ENCODE measurements at regions not wholly inside any gene's neighbourhood (a gene's known extent, or its start where the extent isn't known, plus 50 kb on each side); places are given as distances from the start of the nearest gene placed in this dataset.

DNA sequence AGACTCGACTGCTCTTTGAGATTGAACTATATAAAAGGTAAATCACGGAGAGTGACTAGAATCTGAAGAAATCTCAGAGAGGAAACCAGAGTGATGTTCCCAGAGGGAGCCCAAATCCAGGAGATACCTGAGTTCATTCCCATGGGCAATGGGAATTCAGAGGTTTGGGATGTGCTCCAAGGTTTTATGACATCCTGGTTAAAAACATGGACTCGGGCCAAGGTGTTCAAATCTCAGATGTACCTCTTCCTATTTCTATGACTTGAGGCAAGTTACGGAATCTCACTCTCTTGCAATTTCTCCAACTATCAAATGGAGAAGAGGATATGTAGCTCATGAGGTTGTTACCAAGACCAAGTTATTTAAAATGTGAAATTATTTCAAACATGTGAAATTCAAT, 54.5 kb upstream of the RAB18 start:
- intact Hi-C loops (cut with micrococcal nuclease; ENCODE audit: unreplicated experiment) (loop anchor here (5.0 kb wide), 2 partner anchors 98 to 208 kb away; no protein-coding TSS in a partner anchor), in situ Hi-C loops (cut with MboI) (loop anchor here (5.0 to 25.0 kb wide), 2 partner anchors 203 to 738 kb away; no protein-coding TSS in a partner anchor)
- no peak overlapping the region for H2AFZ ChIP-seq (ENCODE audit: control insufficient read depth, low read depth, low read length)
- no peak overlapping the region for H3K9ac ChIP-seq (ENCODE audit: control insufficient read depth, insufficient read depth, low read length)
- 45% methylated on average over 4 of the region's 4 CpGs for WGBS (ENCODE audit: insufficient coverage, insufficient replicate concordance, low lambda C conversion rate, missing lambda C conversion rate)
- no peaks in the 10 kb centered on the region for H3K79me2 ChIP-seq (ENCODE audit: control insufficient read depth, insufficient read depth, low read length)
- H3K36me3 ChIP-seq (ENCODE audit: control insufficient read depth in 2 of 2, insufficient read depth in 2 of 2, low read length in 1 of 2): no peaks in the 10 kb centered on the region
- BruUV-seq (replicated peaks): no TSS peak
- ChIA-PET POLR2A (no interaction called here), SMC1A (ENCODE audit: uncharacterized antibody, unreplicated experiment) (interaction anchor here (1.2 kb wide), 1 partner anchor 205 kb away, joined by 3 read pairs; no protein-coding TSS in a partner anchor), RAD21 (ENCODE audit: unreplicated experiment) (no interaction called here), CTCF (interaction anchor here (0.6 kb wide), 1 partner anchor 32 kb away, joined by 3 read pairs; no protein-coding TSS in a partner anchor)
- TF ChIP-seq JUNB (IDR thresholded peaks at IDR 0.05) (no peak), MXI1 (IDR thresholded peaks at IDR 0.05; ENCODE audit: low read depth, low read length) (no peak), EP300 (IDR thresholded peaks at IDR 0.05; ENCODE audit: borderline replicate concordance in 1 of 2, control insufficient read depth in 1 of 2, low read depth in 2 of 2, low read length in 2 of 2) (no peak)
- TF ChIP-seq, protein P1, sequence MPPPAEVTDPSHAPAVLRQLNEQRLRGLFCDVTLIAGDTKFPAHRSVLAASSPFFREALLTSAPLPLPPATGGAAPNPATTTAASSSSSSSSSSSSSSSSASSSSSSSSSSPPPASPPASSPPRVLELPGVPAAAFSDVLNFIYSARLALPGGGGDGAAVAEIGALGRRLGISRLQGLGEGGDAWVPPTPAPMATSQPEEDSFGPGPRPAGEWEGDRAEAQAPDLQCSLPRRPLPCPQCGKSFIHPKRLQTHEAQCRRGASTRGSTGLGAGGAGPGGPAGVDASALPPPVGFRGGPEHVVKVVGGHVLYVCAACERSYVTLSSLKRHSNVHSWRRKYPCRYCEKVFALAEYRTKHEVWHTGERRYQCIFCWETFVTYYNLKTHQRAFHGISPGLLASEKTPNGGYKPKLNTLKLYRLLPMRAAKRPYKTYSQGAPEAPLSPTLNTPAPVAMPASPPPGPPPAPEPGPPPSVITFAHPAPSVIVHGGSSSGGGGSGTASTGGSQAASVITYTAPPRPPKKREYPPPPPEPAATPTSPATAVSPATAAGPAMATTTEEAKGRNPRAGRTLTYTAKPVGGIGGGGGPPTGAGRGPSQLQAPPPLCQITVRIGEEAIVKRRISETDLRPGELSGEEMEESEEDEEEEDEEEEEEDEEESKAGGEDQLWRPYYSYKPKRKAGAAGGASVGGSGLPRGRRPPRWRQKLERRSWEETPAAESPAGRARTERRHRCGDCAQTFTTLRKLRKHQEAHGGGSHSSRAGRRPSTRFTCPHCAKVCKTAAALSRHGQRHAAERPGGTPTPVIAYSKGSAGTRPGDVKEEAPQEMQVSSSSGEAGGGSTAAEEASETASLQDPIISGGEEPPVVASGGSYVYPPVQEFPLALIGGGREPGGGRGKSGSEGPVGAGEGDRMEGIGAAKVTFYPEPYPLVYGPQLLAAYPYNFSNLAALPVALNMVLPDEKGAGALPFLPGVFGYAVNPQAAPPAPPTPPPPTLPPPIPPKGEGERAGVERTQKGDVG (CRISPR knock-in tag; IDR thresholded peaks at IDR 0.05): no peak
- TF ChIP-seq, protein P2, sequence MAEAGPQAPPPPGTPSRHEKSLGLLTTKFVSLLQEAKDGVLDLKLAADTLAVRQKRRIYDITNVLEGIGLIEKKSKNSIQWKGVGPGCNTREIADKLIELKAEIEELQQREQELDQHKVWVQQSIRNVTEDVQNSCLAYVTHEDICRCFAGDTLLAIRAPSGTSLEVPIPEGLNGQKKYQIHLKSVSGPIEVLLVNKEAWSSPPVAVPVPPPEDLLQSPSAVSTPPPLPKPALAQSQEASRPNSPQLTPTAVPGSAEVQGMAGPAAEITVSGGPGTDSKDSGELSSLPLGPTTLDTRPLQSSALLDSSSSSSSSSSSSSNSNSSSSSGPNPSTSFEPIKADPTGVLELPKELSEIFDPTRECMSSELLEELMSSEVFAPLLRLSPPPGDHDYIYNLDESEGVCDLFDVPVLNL (IDR thresholded peaks at IDR 0.05; ENCODE audit: low read depth, low read length): no peak
- ATAC-seq (no peak), DNase-seq (ENCODE audit: low read depth, low spot score) (no peak), FAIRE-seq (no peak)
- H3K4me2 ChIP-seq (ENCODE audit: control insufficient read depth, insufficient read depth): no peak overlapping the region
- H4K20me1 ChIP-seq (ENCODE audit: control insufficient read depth, insufficient read depth): no peaks in the 10 kb centered on the region
- H3K9me3 ChIP-seq (replicated peaks; ENCODE audit: control insufficient read depth, insufficient read depth, low read length): no peaks in the 10 kb centered on the region
- H3K4me1 ChIP-seq (ENCODE audit: control insufficient read depth, insufficient read depth, low read length): no peaks in the 10 kb centered on the region
- H3K4me3 ChIP-seq: no peak overlapping the region
- no peaks in the 10 kb centered on the region for H3K27me3 ChIP-seq (replicated peaks in 1 of 2; ENCODE audit: control insufficient read depth in 2 of 2, insufficient read depth in 2 of 2, low read length in 1 of 2)
- H3K27ac ChIP-seq (ENCODE audit: control insufficient read depth, insufficient read depth): no peak overlapping the region
